ENCODE measurements at regions not wholly inside any gene's neighbourhood (a gene's known extent, or its start where the extent isn't known, plus 50 kb on each side); places are given as distances from the start of the nearest gene placed in this dataset.

DNA sequence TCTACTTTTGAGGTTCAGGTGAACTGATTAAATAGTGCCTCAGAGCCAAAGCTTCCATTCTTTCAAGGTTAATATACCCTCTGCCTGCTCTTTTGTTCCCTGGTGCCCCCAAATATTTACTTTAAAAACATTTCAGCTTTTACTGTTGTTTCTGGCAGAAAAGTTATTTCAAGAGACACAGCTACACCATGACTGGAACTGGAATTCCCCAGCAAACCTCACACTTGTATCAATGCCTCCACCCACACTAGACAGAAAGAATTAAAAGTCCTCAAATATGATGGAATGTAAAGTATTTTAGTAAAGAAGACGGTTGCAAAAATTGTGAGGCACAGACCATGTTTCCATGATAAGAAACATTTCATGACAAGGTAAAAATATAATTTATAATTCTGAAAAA is 720.2 kb upstream of the TYRP1 start:
- Histone ChIP-seq H3K9me3 (replicated peaks; ENCODE audit: control insufficient read depth, insufficient read depth, low read length) (no peaks in the 10 kb centered on the region), H3K79me2 (ENCODE audit: control insufficient read depth, insufficient read depth, low read length) (no peaks in the 10 kb centered on the region), H3K9ac (replicated peaks; ENCODE audit: extremely low read depth, insufficient read depth, low read length) (no peak overlapping the region), H4K20me1 (replicated peaks; ENCODE audit: control insufficient read depth, extremely low read depth, insufficient read depth, low read length) (no peaks in the 10 kb centered on the region), H3K27me3 (ENCODE audit: control insufficient read depth in 2 of 2, insufficient read depth in 2 of 2, low read length in 2 of 2) (no peaks in the 10 kb centered on the region), H3K4me3 (replicated peaks in 1 of 3; ENCODE audit: insufficient read depth in 1 of 3, low read depth in 1 of 3, low read length in 3 of 3) (no peak overlapping the region), H3K9me1 (replicated peaks; ENCODE audit: control insufficient read depth, extremely low read depth, insufficient read depth, low read length) (no peaks in the 10 kb centered on the region), H3K36me3 (ENCODE audit: control insufficient read depth in 2 of 2, extremely low read depth in 1 of 2, insufficient read depth in 2 of 2, low read length in 2 of 2) (no peaks in the 10 kb centered on the region), H3K4me1 (ENCODE audit: control insufficient read depth, extremely low read depth, insufficient read depth, low read length) (no peaks in the 10 kb centered on the region), H3K4me2 (ENCODE audit: insufficient read depth, low read length) (no peak overlapping the region), H2AFZ (ENCODE audit: low read depth, low read length) (no peak overlapping the region), H3K27ac (ENCODE audit: insufficient read depth, low read depth, low read length) (no peak overlapping the region)
- CTCF ChIA-PET, result interaction anchor here (1.1 kb wide), 1 partner anchor 11 kb away, joined by 3 read pairs; no protein-coding TSS in a partner anchor
- dilution Hi-C loops (cut with MboI; ENCODE audit: extremely low pct_ligation_motif_present, low sequenced_read_pairs) (no loop called here), intact Hi-C loops (cut with micrococcal nuclease) (no loop called here)
- no TSS peak for BruUV-seq (replicated peaks)
- no peak for DNase-seq (ENCODE audit: low read depth, low spot score)
- TF ChIP-seq FOS (IDR thresholded peaks at IDR 0.05; ENCODE audit: borderline replicate concordance, insufficient read depth, low read length), result no peak
- TF ChIP-seq, protein P1, sequence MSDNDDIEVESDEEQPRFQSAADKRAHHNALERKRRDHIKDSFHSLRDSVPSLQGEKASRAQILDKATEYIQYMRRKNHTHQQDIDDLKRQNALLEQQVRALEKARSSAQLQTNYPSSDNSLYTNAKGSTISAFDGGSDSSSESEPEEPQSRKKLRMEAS (IDR thresholded peaks at IDR 0.05; ENCODE audit: insufficient read depth, insufficient read length), result no peak
- no peak for TF ChIP-seq GATA2 (IDR thresholded peaks at IDR 0.05; ENCODE audit: insufficient read depth, insufficient read length, low read depth, low read length)
- TF ChIP-seq MYC (IDR thresholded peaks at IDR 0.05; ENCODE audit: low read depth, low read length), result no peak
- TF ChIP-seq, protein P2, sequence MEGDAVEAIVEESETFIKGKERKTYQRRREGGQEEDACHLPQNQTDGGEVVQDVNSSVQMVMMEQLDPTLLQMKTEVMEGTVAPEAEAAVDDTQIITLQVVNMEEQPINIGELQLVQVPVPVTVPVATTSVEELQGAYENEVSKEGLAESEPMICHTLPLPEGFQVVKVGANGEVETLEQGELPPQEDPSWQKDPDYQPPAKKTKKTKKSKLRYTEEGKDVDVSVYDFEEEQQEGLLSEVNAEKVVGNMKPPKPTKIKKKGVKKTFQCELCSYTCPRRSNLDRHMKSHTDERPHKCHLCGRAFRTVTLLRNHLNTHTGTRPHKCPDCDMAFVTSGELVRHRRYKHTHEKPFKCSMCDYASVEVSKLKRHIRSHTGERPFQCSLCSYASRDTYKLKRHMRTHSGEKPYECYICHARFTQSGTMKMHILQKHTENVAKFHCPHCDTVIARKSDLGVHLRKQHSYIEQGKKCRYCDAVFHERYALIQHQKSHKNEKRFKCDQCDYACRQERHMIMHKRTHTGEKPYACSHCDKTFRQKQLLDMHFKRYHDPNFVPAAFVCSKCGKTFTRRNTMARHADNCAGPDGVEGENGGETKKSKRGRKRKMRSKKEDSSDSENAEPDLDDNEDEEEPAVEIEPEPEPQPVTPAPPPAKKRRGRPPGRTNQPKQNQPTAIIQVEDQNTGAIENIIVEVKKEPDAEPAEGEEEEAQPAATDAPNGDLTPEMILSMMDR (IDR thresholded peaks at IDR 0.05; ENCODE audit: extremely low read depth in 1 of 2, insufficient read depth in 1 of 2, low read depth in 1 of 2, low read length in 2 of 2), result no peak
- TF ChIP-seq JUN (IDR thresholded peaks at IDR 0.05; ENCODE audit: borderline replicate concordance, insufficient read depth, insufficient read length, low read depth), result no peak
- TF ChIP-seq EZH2 (IDR thresholded peaks at IDR 0.05; ENCODE audit: borderline replicate concordance, low read depth, low read length, severe bottlenecking), result no peak
- no peak for TF ChIP-seq POLR2AphosphoS5 (IDR thresholded peaks at IDR 0.05; ENCODE audit: insufficient read depth, low read depth, low read length)
- TF ChIP-seq POLR2A (IDR thresholded peaks at IDR 0.05; ENCODE audit: low read depth, low read length), result no peak
- no peak for FAIRE-seq
- POLR2A ChIA-PET, result no interaction called here
